ENCODE measurements at regions not wholly inside any gene's neighbourhood (a gene's known extent, or its start where the extent isn't known, plus 50 kb on each side); places are given as distances from the start of the nearest gene placed in this dataset.
"Not testable (repeated sequence)": the region's sequence is repeated elsewhere in the genome, so short reads cannot be mapped to it uniquely, and the experiment has no call there.

- TF ChIP-seq SP1 (IDR thresholded peaks at IDR 0.05) (no peak), TARDBP (IDR thresholded peaks at IDR 0.05) (no peak), FOXM1 (IDR thresholded peaks at IDR 0.05; ENCODE audit: borderline replicate concordance) (no peak), BHLHE40 (IDR thresholded peaks at IDR 0.05; ENCODE audit: borderline replicate concordance) (no peak), SUZ12 (IDR thresholded peaks at IDR 0.05) (no peak), ZNF384 (IDR thresholded peaks at IDR 0.05) (no peak), NFRKB (IDR thresholded peaks at IDR 0.05) (no peak), HDGF (IDR thresholded peaks at IDR 0.05; ENCODE audit: borderline replicate concordance) (no peak), FOXA1 (IDR thresholded peaks at IDR 0.05) (no peak), L3MBTL2 (conservative IDR thresholded peaks at IDR 0.05) (no peak), ELF4 (IDR thresholded peaks at IDR 0.05) (no peak), CTBP1 (IDR thresholded peaks at IDR 0.05; ENCODE audit: borderline replicate concordance) (no peak), ARNT (IDR thresholded peaks at IDR 0.05) (no peak), LEF1 (IDR thresholded peaks at IDR 0.05; ENCODE audit: borderline replicate concordance) (no peak), FOXK2 (IDR thresholded peaks at IDR 0.05) (no peak)
- TF ChIP-seq, protein P1, sequence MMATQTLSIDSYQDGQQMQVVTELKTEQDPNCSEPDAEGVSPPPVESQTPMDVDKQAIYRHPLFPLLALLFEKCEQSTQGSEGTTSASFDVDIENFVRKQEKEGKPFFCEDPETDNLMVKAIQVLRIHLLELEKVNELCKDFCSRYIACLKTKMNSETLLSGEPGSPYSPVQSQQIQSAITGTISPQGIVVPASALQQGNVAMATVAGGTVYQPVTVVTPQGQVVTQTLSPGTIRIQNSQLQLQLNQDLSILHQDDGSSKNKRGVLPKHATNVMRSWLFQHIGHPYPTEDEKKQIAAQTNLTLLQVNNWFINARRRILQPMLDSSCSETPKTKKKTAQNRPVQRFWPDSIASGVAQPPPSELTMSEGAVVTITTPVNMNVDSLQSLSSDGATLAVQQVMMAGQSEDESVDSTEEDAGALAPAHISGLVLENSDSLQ (IDR thresholded peaks at IDR 0.05): no peak
- no peak for DNase-seq (ENCODE audit: extremely low spot score)
- ChIA-PET POLR2A (no interaction called here), CTCF (no interaction called here)
Measured at GRCh38 chr18:70700496-70700895, 411.7 kb downstream of the SOCS6 start.

DNA sequence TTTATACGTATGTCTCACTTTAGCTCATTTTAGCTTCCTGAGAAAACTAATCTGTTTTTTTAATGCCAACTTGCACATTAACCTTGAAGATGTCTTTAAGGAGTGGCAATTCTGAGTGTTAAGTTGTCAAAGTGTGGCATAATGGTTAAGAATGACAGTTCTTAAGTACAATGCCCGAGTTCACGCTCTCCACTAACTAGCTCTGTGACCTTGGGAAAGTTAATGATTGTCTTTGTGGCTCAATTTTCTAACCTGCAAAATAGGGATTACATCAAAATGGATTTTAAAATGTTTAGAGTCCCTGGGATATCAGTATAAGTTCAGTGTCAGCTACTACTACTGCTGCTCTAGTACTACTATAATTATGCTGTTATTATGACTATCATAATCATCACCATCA lies 409.7 kb downstream of the SOCS6 start:
- ChIA-PET CTCF (no interaction called here), POLR2A (no interaction called here)
- no peak for DNase-seq (ENCODE audit: extremely low spot score)
- TF ChIP-seq LEF1 (IDR thresholded peaks at IDR 0.05; ENCODE audit: borderline replicate concordance) (no peak), SUZ12 (IDR thresholded peaks at IDR 0.05) (no peak), FOXA1 (IDR thresholded peaks at IDR 0.05) (no peak), ELF4 (IDR thresholded peaks at IDR 0.05) (no peak), CTBP1 (IDR thresholded peaks at IDR 0.05; ENCODE audit: borderline replicate concordance) (no peak), ARNT (IDR thresholded peaks at IDR 0.05) (no peak), SP1 (IDR thresholded peaks at IDR 0.05) (no peak), ZNF384 (IDR thresholded peaks at IDR 0.05) (no peak), FOXM1 (IDR thresholded peaks at IDR 0.05; ENCODE audit: borderline replicate concordance) (no peak), L3MBTL2 (conservative IDR thresholded peaks at IDR 0.05) (no peak), FOXK2 (IDR thresholded peaks at IDR 0.05) (no peak), TARDBP (IDR thresholded peaks at IDR 0.05) (no peak)
- TF ChIP-seq, protein P1 (IDR thresholded peaks at IDR 0.05): no peak

GRCh38 chr18:70693246-70693645 lies 404.4 kb downstream of the SOCS6 start:
- DNase-seq (ENCODE audit: extremely low spot score): no peak
- TF ChIP-seq TARDBP (IDR thresholded peaks at IDR 0.05): no peak
- TF ChIP-seq ZNF384 (IDR thresholded peaks at IDR 0.05): no peak
- no peak for TF ChIP-seq FOXM1 (IDR thresholded peaks at IDR 0.05; ENCODE audit: borderline replicate concordance)
- TF ChIP-seq NFRKB (IDR thresholded peaks at IDR 0.05): no peak
- ChIA-PET CTCF (no interaction called here), POLR2A (no interaction called here)

DNA sequence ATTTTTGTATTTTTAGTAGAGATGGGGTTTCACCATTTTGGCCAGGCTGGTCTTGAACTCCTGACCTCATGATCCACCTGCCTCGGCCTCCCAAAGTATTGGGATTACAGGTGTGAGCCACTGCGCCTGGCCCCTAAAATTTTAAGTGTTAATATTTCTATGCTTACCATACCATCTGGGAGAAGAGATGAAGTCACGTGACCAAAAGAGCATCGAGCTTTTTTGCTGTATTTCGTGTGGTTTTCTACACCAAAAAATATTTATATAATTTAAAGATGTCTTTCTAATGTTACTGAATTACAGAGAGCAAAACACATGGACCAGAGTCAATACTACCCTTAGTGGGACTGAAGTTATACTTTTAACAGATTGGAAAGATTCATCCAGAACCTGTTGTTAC lies 400.9 kb downstream of the SOCS6 start:
- POLR2A ChIA-PET; CTCF ChIA-PET; DNase-seq (ENCODE audit: extremely low spot score): not testable (repeated sequence)

GRCh38 chr18:70688286-70688685 lies 399.4 kb downstream of the SOCS6 start:
- POLR2A ChIA-PET: no interaction called here

DNA sequence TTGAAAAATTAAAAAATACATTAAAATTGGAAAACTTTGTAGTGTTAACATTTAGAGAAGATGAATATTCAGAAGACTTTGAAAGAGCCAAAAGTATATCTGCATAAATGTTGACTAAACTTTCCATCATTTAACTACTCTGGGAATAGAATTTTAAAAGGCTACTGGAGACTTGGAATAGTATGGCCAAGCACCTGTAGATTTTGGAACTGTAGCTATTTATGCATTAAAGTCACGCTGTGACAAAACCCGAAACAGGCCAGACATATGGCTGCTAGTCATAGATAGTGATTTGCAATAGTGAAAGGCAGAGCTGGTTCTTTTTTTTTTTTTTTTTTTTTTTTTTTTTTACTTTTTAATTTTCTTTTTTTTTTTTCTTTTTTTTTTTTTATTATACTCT lies 396.0 kb downstream of the SOCS6 start:
- CTCF ChIA-PET: no interaction called here
- POLR2A ChIA-PET: no interaction called here
- no peak for TF ChIP-seq ARNT (IDR thresholded peaks at IDR 0.05)
- no peak for TF ChIP-seq HDGF (IDR thresholded peaks at IDR 0.05; ENCODE audit: borderline replicate concordance)
- no peak for TF ChIP-seq FOXK2 (IDR thresholded peaks at IDR 0.05)
- TF ChIP-seq, protein P1 (IDR thresholded peaks at IDR 0.05): no peak
- TF ChIP-seq LEF1 (IDR thresholded peaks at IDR 0.05; ENCODE audit: borderline replicate concordance): no peak
- TF ChIP-seq CTBP1 (IDR thresholded peaks at IDR 0.05; ENCODE audit: borderline replicate concordance): no peak
- no peak for TF ChIP-seq TARDBP (IDR thresholded peaks at IDR 0.05)
- TF ChIP-seq ZNF384 (IDR thresholded peaks at IDR 0.05): no peak
- no peak for TF ChIP-seq SP1 (IDR thresholded peaks at IDR 0.05)
- no peak for TF ChIP-seq FOXM1 (IDR thresholded peaks at IDR 0.05; ENCODE audit: borderline replicate concordance)
- no peak for TF ChIP-seq L3MBTL2 (conservative IDR thresholded peaks at IDR 0.05)
- TF ChIP-seq SUZ12 (IDR thresholded peaks at IDR 0.05): no peak
- no peak for TF ChIP-seq FOXA1 (IDR thresholded peaks at IDR 0.05)
- DNase-seq (ENCODE audit: extremely low spot score): no peak

More at GRCh38 chr18:70688286-70688685, 399.4 kb downstream of the SOCS6 start:
- no peak for TF ChIP-seq FOXA1 (IDR thresholded peaks at IDR 0.05)
- TF ChIP-seq ELF4 (IDR thresholded peaks at IDR 0.05): no peak
- no peak for TF ChIP-seq BHLHE40 (IDR thresholded peaks at IDR 0.05; ENCODE audit: borderline replicate concordance)
- no peak for DNase-seq (ENCODE audit: extremely low spot score)
- CTCF ChIA-PET: no interaction called here

- POLR2A ChIA-PET: no interaction called here
- TF ChIP-seq FOXA1 (IDR thresholded peaks at IDR 0.05): no peak
- no peak for TF ChIP-seq BHLHE40 (IDR thresholded peaks at IDR 0.05; ENCODE audit: borderline replicate concordance)
- no peak for TF ChIP-seq LEF1 (IDR thresholded peaks at IDR 0.05; ENCODE audit: borderline replicate concordance)
- no peak for TF ChIP-seq CTBP1 (IDR thresholded peaks at IDR 0.05; ENCODE audit: borderline replicate concordance)
- no peak for TF ChIP-seq SUZ12 (IDR thresholded peaks at IDR 0.05)
- TF ChIP-seq L3MBTL2 (conservative IDR thresholded peaks at IDR 0.05): no peak
- TF ChIP-seq, protein P1 (IDR thresholded peaks at IDR 0.05): no peak
- no peak for TF ChIP-seq SP1 (IDR thresholded peaks at IDR 0.05)
- no peak for TF ChIP-seq ZNF384 (IDR thresholded peaks at IDR 0.05)
- CTCF ChIA-PET: no interaction called here
- DNase-seq (ENCODE audit: extremely low spot score): no peak
Measured at GRCh38 chr18:70683263-70683662, 394.4 kb downstream of the SOCS6 start.
